ENCODE measurements at regions not wholly inside any gene's neighbourhood (a gene's known extent, or its start where the extent isn't known, plus 50 kb on each side); places are given as distances from the start of the nearest gene placed in this dataset.

DNA sequence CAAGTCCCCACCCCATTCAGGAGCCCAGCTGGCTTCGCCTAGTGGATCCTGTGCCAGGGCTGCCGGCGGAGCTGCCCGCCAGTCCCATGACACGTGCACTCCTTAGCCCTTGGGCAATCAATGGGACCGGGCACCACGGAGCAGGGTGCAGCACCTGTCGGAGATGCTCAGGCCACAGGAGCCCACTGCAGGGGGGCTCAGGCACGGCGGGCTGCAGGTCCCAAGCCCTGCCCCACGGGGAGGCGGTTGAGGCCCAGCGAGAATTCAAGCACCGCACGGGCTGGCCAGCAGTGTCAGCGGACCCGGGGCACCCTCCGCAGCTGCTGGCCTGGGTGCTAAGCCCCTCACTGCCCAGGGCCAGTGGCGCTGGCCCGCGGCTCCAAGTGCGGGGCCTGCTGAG lies 969.7 kb upstream of the CDH10 start:
- DNase-seq: no peak
- Mint-ChIP-seq H3K4me1 (no peaks in the 10 kb centered on the region), H3K4me3 (no peak overlapping the region), H3K27ac (no peak overlapping the region), H3K27me3 (ENCODE audit: low read depth, poor library complexity) (no peaks in the 10 kb centered on the region), H3K9me3 (peaks cover 11% of the 10 kb centered on the region), H3K36me3 (ENCODE audit: low read depth) (no peaks in the 10 kb centered on the region)
- TF ChIP-seq CTCF (IDR thresholded peaks at IDR 0.05): no peak

DNA sequence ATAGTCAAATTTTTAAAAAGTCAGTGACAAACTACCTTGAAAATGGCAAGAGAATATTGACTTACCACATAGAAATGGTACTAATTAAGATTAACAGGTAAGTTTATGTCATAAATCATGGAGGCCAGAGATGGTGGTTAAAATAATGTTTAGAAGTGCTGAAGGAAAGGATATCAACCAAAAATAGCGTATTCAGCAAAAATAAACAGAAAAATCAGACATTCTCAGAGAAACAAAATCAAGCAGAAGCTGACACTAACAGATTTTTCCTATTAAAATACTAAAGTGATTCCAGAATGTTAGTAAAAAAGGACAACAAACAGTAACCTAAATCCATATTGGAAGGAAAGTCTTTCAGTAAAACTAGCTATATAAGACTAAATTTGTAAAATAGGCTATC lies 959.9 kb upstream of the CDH10 start:
- H3K9me3 Mint-ChIP-seq: peaks cover 3% of the 10 kb centered on the region
- DNase-seq: no peak
- no peak overlapping the region for H3K4me3 Mint-ChIP-seq
- no peak for TF ChIP-seq CTCF (IDR thresholded peaks at IDR 0.05)
- H3K4me1 Mint-ChIP-seq: no peaks in the 10 kb centered on the region
- H3K27ac Mint-ChIP-seq: no peak overlapping the region
- H3K27me3 Mint-ChIP-seq (ENCODE audit: low read depth, poor library complexity): no peaks in the 10 kb centered on the region
- H3K36me3 Mint-ChIP-seq (ENCODE audit: low read depth): no peaks in the 10 kb centered on the region

- H3K27me3 Mint-ChIP-seq (ENCODE audit: low read depth, poor library complexity): no peaks in the 10 kb centered on the region
These were observed 934.3 kb upstream of the CDH10 start for GRCh38 chr5:25579111-25579510.

DNA sequence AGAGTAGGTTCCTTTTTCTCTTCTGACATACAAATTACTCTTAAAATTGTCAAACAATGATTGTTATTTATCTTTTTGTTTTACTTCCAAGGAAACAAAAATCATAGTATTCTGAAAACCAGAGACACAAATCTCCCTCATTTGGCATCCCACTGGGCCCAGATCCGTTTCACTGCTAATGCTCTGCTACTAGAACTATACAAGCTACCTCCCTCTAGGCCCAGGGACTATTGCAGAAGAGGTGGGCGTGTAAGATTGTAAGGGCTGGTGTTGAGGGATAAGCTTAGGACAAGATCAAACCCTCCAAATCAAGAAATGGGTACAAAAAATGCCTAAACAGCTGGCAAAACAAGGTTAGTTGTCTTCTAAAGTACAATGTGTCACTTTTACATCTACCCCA lies 928.9 kb upstream of the CDH10 start:
- Mint-ChIP-seq H3K9me3 (peaks cover 4% of the 10 kb centered on the region), H3K36me3 (ENCODE audit: low read depth) (no peaks in the 10 kb centered on the region), H3K4me1 (peaks cover 5% of the 10 kb centered on the region), H3K27ac (no peak overlapping the region), H3K4me3 (no peak overlapping the region), H3K27me3 (ENCODE audit: low read depth, poor library complexity) (no peaks in the 10 kb centered on the region)
- no peak for DNase-seq
- no peak for TF ChIP-seq CTCF (IDR thresholded peaks at IDR 0.05)

More at GRCh38 chr5:25579111-25579510, 934.3 kb upstream of the CDH10 start:
- H3K9me3 Mint-ChIP-seq: peaks cover 13% of the 10 kb centered on the region
- no peaks in the 10 kb centered on the region for H3K36me3 Mint-ChIP-seq (ENCODE audit: low read depth)
- H3K4me3 Mint-ChIP-seq: no peak overlapping the region
- no peaks in the 10 kb centered on the region for H3K4me1 Mint-ChIP-seq
- no peak for DNase-seq
- no peak overlapping the region for H3K27ac Mint-ChIP-seq
- TF ChIP-seq CTCF (IDR thresholded peaks at IDR 0.05): no peak

DNA sequence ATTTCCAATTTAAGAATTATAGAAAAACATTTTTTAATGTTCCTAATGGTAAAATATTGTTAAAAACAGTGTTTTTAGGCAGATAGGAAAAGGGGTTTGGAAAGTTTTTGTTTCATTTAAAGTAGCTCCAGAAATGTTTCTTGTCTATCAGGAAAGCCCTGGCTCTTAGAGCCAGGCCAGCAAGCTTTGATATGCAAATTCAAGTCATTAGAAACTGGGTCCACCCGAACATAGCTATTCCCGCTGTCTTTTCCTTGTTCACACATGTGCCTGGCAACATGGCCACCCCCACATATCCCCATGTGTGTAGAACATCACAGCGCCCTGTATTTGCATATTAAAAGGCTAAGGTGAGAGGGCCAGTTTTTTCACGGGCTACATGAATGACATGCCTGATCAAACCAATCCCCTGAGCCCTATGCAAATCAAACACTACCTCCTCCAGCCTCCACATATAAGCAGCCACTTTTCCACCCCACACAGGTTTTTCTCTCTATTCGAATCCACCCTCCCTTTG lies 925.3 kb upstream of the CDH10 start:
- no peak for TF ChIP-seq CTCF (IDR thresholded peaks at IDR 0.05)
- no peak overlapping the region for H3K27ac Mint-ChIP-seq
- H3K4me3 Mint-ChIP-seq: no peak overlapping the region
- DNase-seq: no peak
- peaks cover 4% of the 10 kb centered on the region for H3K9me3 Mint-ChIP-seq
- no peaks in the 10 kb centered on the region for H3K27me3 Mint-ChIP-seq (ENCODE audit: low read depth, poor library complexity)
- H3K4me1 Mint-ChIP-seq: peaks cover 5% of the 10 kb centered on the region
- H3K36me3 Mint-ChIP-seq (ENCODE audit: low read depth): no peaks in the 10 kb centered on the region

DNA sequence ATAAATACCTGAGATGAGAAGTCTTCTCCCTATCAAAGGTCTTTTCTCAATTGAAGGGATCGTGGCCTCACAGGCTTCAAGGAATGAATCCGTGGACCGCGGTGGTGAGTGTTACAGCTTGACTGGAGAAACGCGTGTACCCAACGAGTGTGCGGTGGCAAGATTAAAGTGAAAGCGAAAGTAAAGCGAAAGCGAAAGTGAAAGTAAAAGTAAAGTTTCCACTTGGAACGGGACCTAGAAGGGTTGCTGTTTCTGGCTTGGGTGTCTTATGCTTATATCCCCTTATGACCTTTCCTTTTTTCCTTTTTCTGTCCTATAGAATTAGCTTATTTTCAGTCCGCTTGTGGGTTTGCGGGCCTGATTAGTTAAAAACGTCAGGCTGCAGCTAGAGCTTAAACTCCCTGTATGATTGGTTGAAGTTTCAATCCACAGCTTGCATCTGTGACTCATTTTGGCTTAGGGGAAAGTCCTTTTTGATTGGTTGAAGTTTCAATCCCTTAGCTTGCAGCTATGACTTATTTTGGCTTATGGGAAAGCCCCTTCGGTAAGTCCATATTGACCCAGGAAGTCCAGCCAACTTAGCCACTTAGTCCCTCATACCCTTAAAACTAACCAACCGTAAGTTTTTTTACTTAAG lies 924.3 kb upstream of the CDH10 start:
- H3K4me1 Mint-ChIP-seq: peaks cover 5% of the 10 kb centered on the region
- peaks cover 9% of the 10 kb centered on the region for H3K9me3 Mint-ChIP-seq
- no peak for DNase-seq
- no peak overlapping the region for H3K4me3 Mint-ChIP-seq
- H3K36me3 Mint-ChIP-seq (ENCODE audit: low read depth): peaks cover 2% of the 10 kb centered on the region
- H3K27ac Mint-ChIP-seq: no peak overlapping the region
- no peaks in the 10 kb centered on the region for H3K27me3 Mint-ChIP-seq (ENCODE audit: low read depth, poor library complexity)
- TF ChIP-seq CTCF (IDR thresholded peaks at IDR 0.05): no peak
